CD14-positive monocyte (primary cell): ENCODE measurements at regions not wholly inside any gene's neighbourhood (a gene's known extent, or its start where the extent isn't known, plus 50 kb on each side); places are given as distances from the start of the nearest gene placed in this dataset.

ENCODE experiments used
- DNase-seq, 3 donors: peaks; one replicate each; pipeline ENCODE4 v3.0.0-alpha.2; 2011 to 2022
- H2AFZ ChIP-seq: 2 replicates; pipeline ENCODE4 v1.6.0; 2012; ENCODE audit warnings: mild to moderate bottlenecking, low read depth, low read length, inconsistent platforms; ENCODE audit not compliant: insufficient read depth, poor library complexity, severe bottlenecking
- H3K27ac ChIP-seq, 2 donors: 1 replicate in 1 of 2; 2 replicates in 1 of 2; pipeline ENCODE4 v1.5.1; 2012 to 2013; ENCODE audit warnings: low read length in 2 of 2, control low read depth in 1 of 2, inconsistent platforms in 1 of 2, low read depth in 1 of 2, mild to moderate bottlenecking in 1 of 2
- H3K27me3 ChIP-seq, 2 donors: one replicate each; pipeline versions ENCODE4 v1.6.0 to v1.6.1; 2011 to 2013; ENCODE audit warnings: low read length in 2 of 2; ENCODE audit not compliant: control insufficient read depth in 2 of 2, insufficient read depth in 2 of 2
- H3K36me3 ChIP-seq, 2 donors: replicated peaks in 1 of 2; 1 replicate in 1 of 2; 2 replicates in 1 of 2; pipeline versions ENCODE4 v1.5.1 to v1.6.1; 2012 to 2013; ENCODE audit warnings: low read length in 2 of 2, control low read depth in 1 of 2, inconsistent platforms in 1 of 2, mild to moderate bottlenecking in 1 of 2; ENCODE audit not compliant: insufficient read depth in 2 of 2, control insufficient read depth in 1 of 2
- H3K4me1 ChIP-seq, 2 donors: 1 replicate in 1 of 2; 2 replicates in 1 of 2; pipeline versions ENCODE4 v1.5.1 to v1.6.1; 2012 to 2013; ENCODE audit warnings: low read length in 2 of 2, control low read depth in 1 of 2, inconsistent platforms in 1 of 2, mild to moderate bottlenecking in 1 of 2, moderate library complexity in 1 of 2; ENCODE audit not compliant: insufficient read depth in 2 of 2, control insufficient read depth in 1 of 2
- H3K4me2 ChIP-seq: replicated peaks from 2 replicates; pipeline ENCODE3; 2012; ENCODE audit warnings: low read length, moderate library complexity, mild to moderate bottlenecking; ENCODE audit not compliant: poor library complexity, severe bottlenecking; ENCODE audit errors: extremely low read depth
- H3K4me3 ChIP-seq, 3 experiments: fragments of 200-600 bp in 1 of 3; sonication (generic) in 1 of 3; replicated peaks in 1 of 3; 1 replicate in 2 of 3; 2 replicates in 1 of 3; pipeline ENCODE4 v1.5.1; 2011 to 2013; ENCODE audit warnings: low read length in 3 of 3, mild to moderate bottlenecking in 3 of 3, control low read depth in 2 of 3, low read depth in 2 of 3, inconsistent platforms in 1 of 3, moderate library complexity in 1 of 3
- H3K79me2 ChIP-seq: 2 replicates; pipeline ENCODE4 v1.6.0; 2012; ENCODE audit warnings: mild to moderate bottlenecking, control low read depth, inconsistent platforms, low read length, moderate library complexity; ENCODE audit not compliant: insufficient read depth
- H3K9ac ChIP-seq: 2 replicates; pipeline ENCODE4 v1.6.0; 2017; ENCODE audit warnings: low read length, mild to moderate bottlenecking; ENCODE audit not compliant: insufficient read depth, poor library complexity, severe bottlenecking
- H3K9me3 ChIP-seq, 2 donors: replicated peaks in 1 of 2; 1 replicate in 1 of 2; 2 replicates in 1 of 2; pipeline versions ENCODE4 v1.5.1 to v1.6.1; 2012 to 2013; ENCODE audit warnings: low read length in 2 of 2, control low read depth in 1 of 2; ENCODE audit not compliant: control insufficient read depth in 1 of 2, insufficient read depth in 1 of 2
- H4K20me1 ChIP-seq: 2 replicates; pipeline ENCODE4 v1.6.0; 2012; ENCODE audit warnings: mild to moderate bottlenecking, low read length, control low read depth, moderate library complexity; ENCODE audit not compliant: insufficient read depth
- H3K27ac Mint-ChIP-seq, 7 donors: one replicate each; pipeline ENCODE4 v1.8.0; 2020; ENCODE audit warnings: mild to moderate bottlenecking in 7 of 7, mixed read lengths in 7 of 7, moderate library complexity in 6 of 7, inconsistent platforms in 2 of 7
- H3K27me3 Mint-ChIP-seq, 3 donors: one replicate each; pipeline ENCODE4 v1.8.0; 2021 to 2022; ENCODE audit warnings: low read depth in 3 of 3, mild to moderate bottlenecking in 3 of 3, mixed read lengths in 3 of 3, moderate library complexity in 3 of 3, inconsistent platforms in 1 of 3
- H3K36me3 Mint-ChIP-seq, 2 donors: one replicate each; pipeline ENCODE4 v1.8.0; 2020; ENCODE audit warnings: mixed read lengths in 2 of 2, inconsistent platforms in 1 of 2, mild to moderate bottlenecking in 1 of 2
- H3K4me1 Mint-ChIP-seq: one replicate; pipeline ENCODE4 v1.8.0; 2020; ENCODE audit warnings: mild to moderate bottlenecking, mixed read lengths
- H3K4me3 Mint-ChIP-seq, 2 donors: one replicate each; pipeline ENCODE4 v1.8.0; 2020; ENCODE audit warnings: mild to moderate bottlenecking in 2 of 2, mixed read lengths in 2 of 2, moderate library complexity in 1 of 2
- H3K9me3 Mint-ChIP-seq, 7 donors: one replicate each; pipeline ENCODE4 v1.8.0; 2020 to 2022; ENCODE audit warnings: mixed read lengths in 7 of 7, mild to moderate bottlenecking in 6 of 7, moderate library complexity in 6 of 7, inconsistent platforms in 2 of 7
- CTCF ChIP-seq: fragments of 200-600 bp; IDR thresholded peaks from one replicate; pipeline ENCODE4 v1.8.0; 2022; ENCODE audit warnings: antibody characterized with exemption, mild to moderate bottlenecking
- WGBS: methylation state at CpG from one replicate; pipeline ENCODE4 v1.1.5; 2013; ENCODE audit warnings: missing lambda C conversion rate; ENCODE audit not compliant: insufficient coverage; 5-methylcytosine and 5-hydroxymethylcytosine counted together
- intact Hi-C, 2 donors: fragments of 100-400 bp; cut with micrococcal nuclease; formaldehyde crosslinking; loops; one replicate each; pipeline versions ENCODE4 v1.15.0 to v1.15.1; 2023

DNA sequence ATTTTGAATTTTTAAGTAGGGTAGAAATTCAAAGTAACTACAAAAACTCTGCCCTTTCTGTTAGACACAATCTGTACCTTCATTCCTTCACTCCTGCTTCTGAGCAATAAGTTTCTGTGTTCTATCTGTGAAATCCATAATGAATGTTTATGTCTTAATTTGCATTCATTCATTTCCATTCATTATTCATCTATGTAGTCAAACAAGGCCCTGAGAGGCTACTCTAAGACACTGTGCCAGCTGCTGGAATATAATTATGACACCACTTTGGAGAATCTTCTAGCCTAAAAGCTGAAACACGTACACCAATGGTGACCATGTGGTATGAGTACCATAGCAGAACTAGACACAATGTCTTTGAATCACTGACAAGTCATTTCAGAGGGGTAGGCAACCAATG is 199.9 kb upstream of the FAR2 start:
- no peak overlapping the region for H3K4me3 Mint-ChIP-seq
- Histone ChIP-seq H4K20me1 (no peaks in the 10 kb centered on the region), H3K9ac (no peak overlapping the region), H3K4me3 (no peak overlapping the region), H3K4me2 (no peak overlapping the region), H3K79me2 (no peaks in the 10 kb centered on the region), H2AFZ (no peak overlapping the region), H3K9me3 (no peaks in the 10 kb centered on the region), H3K4me1 (no peaks in the 10 kb centered on the region), H3K27ac (no peak overlapping the region), H3K36me3 (no peaks in the 10 kb centered on the region), H3K27me3 (no peaks in the 10 kb centered on the region)
- H3K27ac Mint-ChIP-seq = no peak overlapping the region
- peaks cover 0 to 6% (median 0%) of the 10 kb centered on the region in 7 donors for H3K9me3 Mint-ChIP-seq
- TF ChIP-seq CTCF = no peak
- H3K4me1 Mint-ChIP-seq = no peaks in the 10 kb centered on the region
- peaks cover 0 to 2% (median 0%) of the 10 kb centered on the region in 3 donors for H3K27me3 Mint-ChIP-seq
- H3K36me3 Mint-ChIP-seq = no peaks in the 10 kb centered on the region
- intact Hi-C loops = no loop called here
- WGBS = 100% methylated on average over 1 of the region's 1 CpG
- DNase-seq = no peak

DNA sequence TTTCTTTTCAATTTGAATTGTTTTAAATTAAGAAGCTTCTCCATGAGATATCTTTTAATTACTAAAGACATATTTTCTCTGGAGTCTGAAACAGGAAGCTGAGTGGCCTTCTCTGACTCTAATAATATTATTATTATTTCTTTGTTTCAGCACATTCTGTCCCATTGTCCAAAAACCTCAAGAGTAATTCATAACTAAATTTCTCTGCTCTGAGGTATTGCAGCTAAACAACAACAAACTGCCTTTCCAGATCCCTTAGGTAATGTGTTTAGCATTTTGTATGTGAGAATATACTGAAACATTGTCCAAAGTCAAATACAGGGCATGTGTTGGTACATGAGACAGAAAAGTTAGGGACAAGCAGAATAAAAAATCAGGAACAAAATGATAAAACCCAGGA is 199.0 kb upstream of the FAR2 start:
- no peak for TF ChIP-seq CTCF
- Histone ChIP-seq H3K9me3 (no peaks in the 10 kb centered on the region), H3K36me3 (no peaks in the 10 kb centered on the region), H4K20me1 (no peaks in the 10 kb centered on the region), H3K9ac (no peak overlapping the region), H3K4me2 (no peak overlapping the region), H2AFZ (no peak overlapping the region), H3K79me2 (no peaks in the 10 kb centered on the region), H3K27me3 (no peaks in the 10 kb centered on the region), H3K4me1 (no peaks in the 10 kb centered on the region), H3K4me3 (no peak overlapping the region), H3K27ac (no peak overlapping the region)
- Mint-ChIP-seq H3K27me3 (peaks cover 0 to 2% (median 0%) of the 10 kb centered on the region in 3 donors), H3K4me1 (no peaks in the 10 kb centered on the region), H3K4me3 (no peak overlapping the region), H3K9me3 (peaks cover 0 to 6% (median 0%) of the 10 kb centered on the region in 7 donors), H3K36me3 (no peaks in the 10 kb centered on the region), H3K27ac (no peak overlapping the region)
- intact Hi-C loops = no loop called here
- no peak for DNase-seq
